SU-DHL-6 (cell line): ENCODE measurements at regions not wholly inside any gene's neighbourhood (a gene's known extent, or its start where the extent isn't known, plus 50 kb on each side); places are given as distances from the start of the nearest gene placed in this dataset.

ENCODE experiments used
- CTCF ChIP-seq: fragments of 200-600 bp; sonication (generic); IDR thresholded peaks from one replicate; pipeline ENCODE4 v1.5.1; 2017; ENCODE audit warnings: antibody characterized with exemption, mild to moderate bottlenecking, low read length, moderate library complexity; ENCODE audit not compliant: insufficient read depth, poor library complexity, severe bottlenecking
- EZH2phosphoT487 ChIP-seq: fragments of 200-600 bp; sonication (generic), shearing (Covaris generic); conservative IDR thresholded peaks from 2 replicates; pipeline ENCODE4 v1.6.1; 2018; ENCODE audit warnings: mild to moderate bottlenecking, antibody characterized with exemption, low read length, moderate library complexity, mixed read lengths

GRCh38 chr20:16158976-16159286 is 414.3 kb downstream of the KIF16B start:
- TF ChIP-seq CTCF (no peak), EZH2phosphoT487 (no peak)
